Upper lobe of right lung (tissue), 1 donor: ENCODE measurements at regions not wholly inside any gene's neighbourhood (a gene's known extent, or its start where the extent isn't known, plus 50 kb on each side); places are given as distances from the start of the nearest gene placed in this dataset.
A peak's percentile ranks its signal among the peaks of the same experiment; 100 is the strongest.

ENCODE experiments used
- ATAC-seq: fragments of 200-7000 bp; cut with Tn5 transposase; one replicate; pipeline ENCODE4 v1.9.1; 2020; ENCODE audit warnings: mild to moderate bottlenecking, moderate library complexity
- DNase-seq: peaks from one replicate; pipeline ENCODE4 v3.0.0-alpha.2; 2020
- H3K27ac ChIP-seq: fragments of 200-600 bp; one replicate; pipeline ENCODE4 v1.8.0; 2022
- H3K27me3 ChIP-seq: fragments of 200-600 bp; one replicate; pipeline ENCODE4 v1.8.0; 2022; ENCODE audit warnings: mild to moderate bottlenecking
- H3K36me3 ChIP-seq: fragments of 200-600 bp; one replicate; pipeline ENCODE4 v1.8.0; 2022
- H3K4me1 ChIP-seq: fragments of 200-600 bp; one replicate; pipeline ENCODE4 v1.8.0; 2022
- H3K4me3 ChIP-seq: fragments of 200-600 bp; one replicate; pipeline ENCODE4 v1.8.0; 2022; ENCODE audit warnings: mild to moderate bottlenecking
- H3K9me3 ChIP-seq: fragments of 200-600 bp; one replicate; pipeline ENCODE4 v1.8.0; 2022
- intact Hi-C: fragments of 100-400 bp; cut with DNase I; formaldehyde crosslinking; loops from one replicate; pipeline ENCODE4 v1.11.0; 2022
- TF ChIP-seq, protein P1 (sequence below): fragments of 200-600 bp; IDR thresholded peaks from one replicate; pipeline ENCODE4 v1.8.0; 2022; ENCODE audit warnings: antibody characterized with exemption
- donor health status: DM: no; HTN: yes; CAD: no; lungs with severe emphysema.

DNA sequence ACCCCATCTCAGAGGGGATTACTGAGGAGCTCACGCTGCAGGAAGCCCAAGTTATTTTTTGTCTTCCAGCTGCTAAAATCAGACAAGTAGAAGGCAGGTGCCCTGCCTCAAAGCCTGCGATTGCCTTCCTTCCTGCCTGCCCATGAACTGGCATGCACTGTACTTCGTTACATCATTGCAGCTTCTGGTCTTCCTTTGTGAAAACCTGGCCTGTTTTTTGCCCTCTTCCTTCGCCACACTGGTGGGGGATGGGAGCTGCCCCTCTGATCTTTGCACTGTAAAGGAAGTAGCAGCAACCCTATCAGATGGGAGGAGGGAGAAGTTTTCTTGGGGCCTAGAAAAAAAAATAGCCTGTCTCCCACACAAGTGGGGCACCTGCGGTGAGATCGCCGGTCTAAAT, 1098.7 kb downstream of the BCL11B start:
- intact Hi-C loops, result no loop called here
- Histone ChIP-seq H3K9me3 (no peaks in the 10 kb centered on the region), H3K4me3 (no peak overlapping the region), H3K36me3 (no peaks in the 10 kb centered on the region), H3K27me3 (no peaks in the 10 kb centered on the region), H3K4me1 (no peaks in the 10 kb centered on the region), H3K27ac (no peak overlapping the region)
- TF ChIP-seq, protein P1, sequence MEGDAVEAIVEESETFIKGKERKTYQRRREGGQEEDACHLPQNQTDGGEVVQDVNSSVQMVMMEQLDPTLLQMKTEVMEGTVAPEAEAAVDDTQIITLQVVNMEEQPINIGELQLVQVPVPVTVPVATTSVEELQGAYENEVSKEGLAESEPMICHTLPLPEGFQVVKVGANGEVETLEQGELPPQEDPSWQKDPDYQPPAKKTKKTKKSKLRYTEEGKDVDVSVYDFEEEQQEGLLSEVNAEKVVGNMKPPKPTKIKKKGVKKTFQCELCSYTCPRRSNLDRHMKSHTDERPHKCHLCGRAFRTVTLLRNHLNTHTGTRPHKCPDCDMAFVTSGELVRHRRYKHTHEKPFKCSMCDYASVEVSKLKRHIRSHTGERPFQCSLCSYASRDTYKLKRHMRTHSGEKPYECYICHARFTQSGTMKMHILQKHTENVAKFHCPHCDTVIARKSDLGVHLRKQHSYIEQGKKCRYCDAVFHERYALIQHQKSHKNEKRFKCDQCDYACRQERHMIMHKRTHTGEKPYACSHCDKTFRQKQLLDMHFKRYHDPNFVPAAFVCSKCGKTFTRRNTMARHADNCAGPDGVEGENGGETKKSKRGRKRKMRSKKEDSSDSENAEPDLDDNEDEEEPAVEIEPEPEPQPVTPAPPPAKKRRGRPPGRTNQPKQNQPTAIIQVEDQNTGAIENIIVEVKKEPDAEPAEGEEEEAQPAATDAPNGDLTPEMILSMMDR, result no peak
- no peak for ATAC-seq
- no peak for DNase-seq

DNA sequence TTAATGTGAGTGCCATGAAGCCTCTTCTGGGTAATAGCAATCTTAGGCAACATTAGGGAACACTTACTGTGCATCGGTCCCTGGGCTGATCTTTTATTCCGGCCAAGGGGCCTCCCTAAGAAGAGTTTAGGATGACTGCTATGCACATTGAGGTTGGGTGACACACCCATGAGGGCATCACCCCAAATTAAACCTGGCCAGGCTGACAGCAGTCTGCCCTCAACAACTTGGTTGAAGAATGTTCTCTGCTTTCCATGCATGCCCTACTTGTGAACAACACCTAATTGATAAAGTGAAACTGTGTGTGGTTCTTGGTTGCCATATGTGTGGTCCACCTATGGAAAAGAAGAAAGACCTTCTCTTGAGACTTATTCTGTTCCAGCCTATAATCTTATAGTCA, 1098.0 kb downstream of the BCL11B start:
- intact Hi-C loops, result no loop called here
- TF ChIP-seq, protein P1, result no peak
- ATAC-seq (no peak), DNase-seq (no peak)
- Histone ChIP-seq H3K27me3 (no peaks in the 10 kb centered on the region), H3K4me1 (no peaks in the 10 kb centered on the region), H3K4me3 (no peak overlapping the region), H3K27ac (peak overlapping the region; percentile 11), H3K9me3 (no peaks in the 10 kb centered on the region), H3K36me3 (no peaks in the 10 kb centered on the region)

- Histone ChIP-seq H3K27ac (no peak overlapping the region), H3K4me1 (no peaks in the 10 kb centered on the region), H3K27me3 (no peaks in the 10 kb centered on the region), H3K4me3 (no peak overlapping the region), H3K9me3 (no peaks in the 10 kb centered on the region), H3K36me3 (no peaks in the 10 kb centered on the region)
- TF ChIP-seq, protein P1, result no peak
- intact Hi-C loops, result no loop called here
- ATAC-seq (no peak), DNase-seq (no peak)
Observed at GRCh38 chr14:98175436-98175835, 1096.6 kb downstream of the BCL11B start.

- H3K4me1 ChIP-seq, result no peaks in the 10 kb centered on the region
- no peak overlapping the region for H3K4me3 ChIP-seq
- no peaks in the 10 kb centered on the region for H3K9me3 ChIP-seq
- ATAC-seq (no peak), DNase-seq (no peak)
- no peaks in the 10 kb centered on the region for H3K27me3 ChIP-seq
- TF ChIP-seq, protein P1, result no peak
- no peaks in the 10 kb centered on the region for H3K36me3 ChIP-seq
- no peak overlapping the region for H3K27ac ChIP-seq
- intact Hi-C loops, result no loop called here
Observed at GRCh38 chr14:98175881-98176280, 1096.1 kb downstream of the BCL11B start.

- Histone ChIP-seq H3K4me1 (no peaks in the 10 kb centered on the region), H3K27me3 (no peaks in the 10 kb centered on the region), H3K4me3 (no peak overlapping the region), H3K9me3 (no peaks in the 10 kb centered on the region), H3K36me3 (no peaks in the 10 kb centered on the region), H3K27ac (no peak overlapping the region)
- DNase-seq, result no peak
- TF ChIP-seq, protein P1, result no peak
- intact Hi-C loops, result no loop called here
- ATAC-seq, result no peak
Observed at GRCh38 chr14:98176892-98177291, 1095.1 kb downstream of the BCL11B start.

DNA sequence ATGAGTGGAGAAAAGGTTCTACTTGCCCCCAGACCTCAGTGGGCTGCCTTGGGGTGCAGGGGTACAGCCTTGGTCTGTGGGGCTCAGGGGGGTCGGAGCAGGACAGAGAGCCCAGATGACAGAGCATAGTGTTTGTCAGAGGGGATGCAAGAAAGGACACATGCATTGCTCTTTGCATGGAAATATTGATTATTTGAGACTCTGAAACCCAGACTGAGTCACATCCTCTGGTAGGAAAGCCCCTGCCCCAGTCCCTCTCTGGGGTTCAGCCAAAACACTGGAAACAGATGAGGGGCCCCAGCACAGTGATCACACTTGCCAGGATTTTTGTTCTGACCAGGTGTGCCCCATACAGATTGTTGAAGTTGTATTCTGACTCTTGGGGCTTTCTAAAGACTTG, 1094.4 kb downstream of the BCL11B start:
- ATAC-seq (no peak), DNase-seq (no peak)
- Histone ChIP-seq H3K27me3 (no peaks in the 10 kb centered on the region), H3K4me1 (no peaks in the 10 kb centered on the region), H3K36me3 (no peaks in the 10 kb centered on the region), H3K4me3 (no peak overlapping the region), H3K27ac (no peak overlapping the region), H3K9me3 (no peaks in the 10 kb centered on the region)
- intact Hi-C loops, result no loop called here
- TF ChIP-seq, protein P1, result no peak
